Activated T-helper 1 cell treated with anti-CD3 and anti-CD28 coated beads, Interleukin-12 subunit alpha, Interleukin-12 subunit beta, Interleukin-2, Interleukin-4 antibody, amounts not matched to agents 30 ng/mL and 10 ng/mL and 1 ng/mL, durations not matched to agents 14 hours and 24 hours and 36 hours (primary cell): ENCODE measurements at regions not wholly inside any gene's neighbourhood (a gene's known extent, or its start where the extent isn't known, plus 50 kb on each side); places are given as distances from the start of the nearest gene placed in this dataset.
"Not testable (repeated sequence)": the region's sequence is repeated elsewhere in the genome, so short reads cannot be mapped to it uniquely, and the experiment has no call there.

Experiments
- DNase-seq: peaks from one replicate; pipeline ENCODE4 v3.0.0; 2021; ENCODE audit warnings: low spot score
- H3K27ac Mint-ChIP-seq: one replicate; pipeline ENCODE4 v1.8.0; 2021; ENCODE audit warnings: mild to moderate bottlenecking, mixed read lengths
- H3K27me3 Mint-ChIP-seq: one replicate; pipeline ENCODE4 v1.8.0; 2022; ENCODE audit warnings: mild to moderate bottlenecking, moderate library complexity, mixed read lengths; ENCODE audit not compliant: insufficient read depth
- H3K36me3 Mint-ChIP-seq: one replicate; pipeline ENCODE4 v1.8.0; 2021; ENCODE audit warnings: low read depth, mixed read lengths
- H3K4me1 Mint-ChIP-seq: one replicate; pipeline ENCODE4 v1.8.0; 2021; ENCODE audit warnings: low read depth, mixed read lengths
- H3K4me3 Mint-ChIP-seq: one replicate; pipeline ENCODE4 v1.8.0; 2021; ENCODE audit warnings: mild to moderate bottlenecking, moderate library complexity, mixed read lengths
- H3K9me3 Mint-ChIP-seq: one replicate; pipeline ENCODE4 v1.8.0; 2021; ENCODE audit warnings: mixed read lengths
- intact Hi-C: fragments of 100-400 bp; cut with micrococcal nuclease; formaldehyde crosslinking; loops from one replicate; pipeline ENCODE4 v1.15.1; 2024

GRCh38 chr9:65423691-65424436, 138.9 kb upstream of the FOXD4L5 start:
- H3K4me1 Mint-ChIP-seq, DNase-seq, H3K36me3 Mint-ChIP-seq, H3K27ac Mint-ChIP-seq, H3K4me3 Mint-ChIP-seq, H3K27me3 Mint-ChIP-seq, intact Hi-C loops: not testable (repeated sequence)
- peaks cover 38% of the 10 kb centered on the region for H3K9me3 Mint-ChIP-seq

- H3K9me3 Mint-ChIP-seq, result peaks cover 40% of the 10 kb centered on the region
- H3K27me3 Mint-ChIP-seq, H3K4me1 Mint-ChIP-seq, DNase-seq, H3K27ac Mint-ChIP-seq, H3K36me3 Mint-ChIP-seq, intact Hi-C loops, H3K4me3 Mint-ChIP-seq: not testable (repeated sequence)
Measured at GRCh38 chr9:65422966-65423690, 138.1 kb upstream of the FOXD4L5 start.

- H3K4me3 Mint-ChIP-seq, H3K36me3 Mint-ChIP-seq, H3K27me3 Mint-ChIP-seq, H3K4me1 Mint-ChIP-seq, H3K27ac Mint-ChIP-seq, DNase-seq, intact Hi-C loops: not testable (repeated sequence)
- H3K9me3 Mint-ChIP-seq, result peaks cover 46% of the 10 kb centered on the region
Measured at GRCh38 chr9:65421486-65421885, 136.5 kb upstream of the FOXD4L5 start.

GRCh38 chr9:65420771-65421170, 135.8 kb upstream of the FOXD4L5 start:
- no peak for DNase-seq
- intact Hi-C loops, result no loop called here

GRCh38 chr9:65418966-65419365, 134.0 kb upstream of the FOXD4L5 start:
- H3K4me3 Mint-ChIP-seq, H3K27me3 Mint-ChIP-seq, H3K36me3 Mint-ChIP-seq, DNase-seq, H3K27ac Mint-ChIP-seq, intact Hi-C loops, H3K4me1 Mint-ChIP-seq: not testable (repeated sequence)
- peaks cover 44% of the 10 kb centered on the region for H3K9me3 Mint-ChIP-seq

More at GRCh38 chr9:65420771-65421170, 135.8 kb upstream of the FOXD4L5 start:
- Mint-ChIP-seq H3K27me3 (no peaks in the 10 kb centered on the region), H3K9me3 (peaks cover 43% of the 10 kb centered on the region), H3K36me3 (no peaks in the 10 kb centered on the region), H3K27ac (no peak overlapping the region), H3K4me3 (no peak overlapping the region), H3K4me1 (no peaks in the 10 kb centered on the region)

- H3K27ac Mint-ChIP-seq, intact Hi-C loops, H3K4me1 Mint-ChIP-seq, DNase-seq, H3K36me3 Mint-ChIP-seq, H3K27me3 Mint-ChIP-seq, H3K4me3 Mint-ChIP-seq: not testable (repeated sequence)
- H3K9me3 Mint-ChIP-seq, result peaks cover 55% of the 10 kb centered on the region
Measured at GRCh38 chr9:65416948-65417347, 131.9 kb upstream of the FOXD4L5 start.

- H3K27me3 Mint-ChIP-seq, H3K4me1 Mint-ChIP-seq, H3K27ac Mint-ChIP-seq, H3K4me3 Mint-ChIP-seq, intact Hi-C loops, H3K36me3 Mint-ChIP-seq, DNase-seq: not testable (repeated sequence)
- peaks cover 62% of the 10 kb centered on the region for H3K9me3 Mint-ChIP-seq
Measured at GRCh38 chr9:65414249-65414648, 129.2 kb upstream of the FOXD4L5 start.

- H3K4me3 Mint-ChIP-seq, H3K27ac Mint-ChIP-seq, H3K36me3 Mint-ChIP-seq, H3K4me1 Mint-ChIP-seq, DNase-seq, H3K27me3 Mint-ChIP-seq, intact Hi-C loops: not testable (repeated sequence)
- H3K9me3 Mint-ChIP-seq, result peaks cover 60% of the 10 kb centered on the region
Measured at GRCh38 chr9:65413371-65413770, 128.4 kb upstream of the FOXD4L5 start.

- Mint-ChIP-seq H3K4me3 (no peak overlapping the region), H3K27me3 (no peaks in the 10 kb centered on the region), H3K36me3 (no peaks in the 10 kb centered on the region), H3K4me1 (no peaks in the 10 kb centered on the region), H3K9me3 (peaks cover 63% of the 10 kb centered on the region), H3K27ac (no peak overlapping the region)
- no peak for DNase-seq
- intact Hi-C loops, result no loop called here
Measured at GRCh38 chr9:65411901-65412300, 126.9 kb upstream of the FOXD4L5 start.

GRCh38 chr9:65411336-65411735, 126.3 kb upstream of the FOXD4L5 start:
- Mint-ChIP-seq H3K4me3 (no peak overlapping the region), H3K9me3 (peaks cover 63% of the 10 kb centered on the region), H3K27me3 (no peaks in the 10 kb centered on the region), H3K27ac (no peak overlapping the region), H3K36me3 (no peaks in the 10 kb centered on the region), H3K4me1 (no peaks in the 10 kb centered on the region)
- intact Hi-C loops, result no loop called here
- DNase-seq, result no peak

- Mint-ChIP-seq H3K27ac (no peak overlapping the region), H3K36me3 (no peaks in the 10 kb centered on the region), H3K4me3 (no peak overlapping the region), H3K27me3 (no peaks in the 10 kb centered on the region), H3K9me3 (peaks cover 67% of the 10 kb centered on the region), H3K4me1 (no peaks in the 10 kb centered on the region)
- no peak for DNase-seq
- intact Hi-C loops, result no loop called here
Measured at GRCh38 chr9:65410926-65411325, 125.9 kb upstream of the FOXD4L5 start.

GRCh38 chr9:65409471-65409980, 124.5 kb upstream of the FOXD4L5 start:
- intact Hi-C loops, result no loop called here
- no peak overlapping the region for H3K4me3 Mint-ChIP-seq
- peaks cover 59% of the 10 kb centered on the region for H3K9me3 Mint-ChIP-seq
- H3K27ac Mint-ChIP-seq, result no peak overlapping the region
- DNase-seq, result no peak
- H3K27me3 Mint-ChIP-seq, result no peaks in the 10 kb centered on the region
- H3K4me1 Mint-ChIP-seq, result no peaks in the 10 kb centered on the region
- no peaks in the 10 kb centered on the region for H3K36me3 Mint-ChIP-seq

GRCh38 chr9:65408806-65409205, 123.8 kb upstream of the FOXD4L5 start:
- H3K9me3 Mint-ChIP-seq, result peaks cover 55% of the 10 kb centered on the region
- intact Hi-C loops, DNase-seq, H3K36me3 Mint-ChIP-seq, H3K27me3 Mint-ChIP-seq, H3K4me3 Mint-ChIP-seq, H3K27ac Mint-ChIP-seq, H3K4me1 Mint-ChIP-seq: not testable (repeated sequence)
